ENCODE measurements at regions not wholly inside any gene's neighbourhood (a gene's known extent, or its start where the extent isn't known, plus 50 kb on each side); places are given as distances from the start of the nearest gene placed in this dataset.

GRCh38 chr14:61615743-61616523 is 79.4 kb upstream of the HIF1A start:
- H3K27me3 Mint-ChIP-seq (ENCODE audit: low read depth, unreplicated experiment) = no peaks in the 10 kb centered on the region
- peak overlapping the region; percentile 62 for H3K4me2 ChIP-seq (ENCODE audit: low read length)
- peak overlapping the region; percentile 44 for H2AFZ ChIP-seq (ENCODE audit: low read depth, low read length)
- peaks cover 29% of the 10 kb centered on the region for H3K4me1 Mint-ChIP-seq (ENCODE audit: low read depth, unreplicated experiment)
- H4K20me1 ChIP-seq (ENCODE audit: insufficient read depth, low read length) = no peaks in the 10 kb centered on the region
- H3K4me3 Mint-ChIP-seq (ENCODE audit: unreplicated experiment) = no peak overlapping the region
- no peaks in the 10 kb centered on the region for H3K27me3 ChIP-seq (ENCODE audit: insufficient read depth, low read length)
- no peaks in the 10 kb centered on the region for H3K79me2 ChIP-seq (ENCODE audit: insufficient read depth, low read length)
- peak overlapping the region; percentile 67 for H3K27ac ChIP-seq (ENCODE audit: low read depth, low read length)
- DNase-seq (ENCODE audit: low read depth) (peak; percentile 59), FAIRE-seq (no peak)
- peak overlapping the region; percentile 45 for H3K9ac ChIP-seq (ENCODE audit: low read length)
- H3K9me3 ChIP-seq (ENCODE audit: insufficient read depth, low read depth, low read length) = no peaks in the 10 kb centered on the region
- peak overlapping the region; percentile 70 for H3K27ac Mint-ChIP-seq (ENCODE audit: unreplicated experiment)
- no peak for TF ChIP-seq EZH2 (IDR thresholded peaks at IDR 0.05; ENCODE audit: insufficient read depth, low read length)
- no peak for TF ChIP-seq CTCF (IDR thresholded peaks at IDR 0.05; ENCODE audit: insufficient read depth, low read depth, low read length)
- no peaks in the 10 kb centered on the region for H3K9me3 Mint-ChIP-seq (ENCODE audit: unreplicated experiment)
- no peak overlapping the region for H3K4me3 ChIP-seq (ENCODE audit: insufficient read depth, low read depth, low read length)
- H3K4me1 ChIP-seq (ENCODE audit: insufficient read depth, low read length) = peaks cover 25% of the 10 kb centered on the region
- H3K36me3 ChIP-seq (ENCODE audit: insufficient read depth, low read length) = no peaks in the 10 kb centered on the region
- H3K36me3 Mint-ChIP-seq (ENCODE audit: low read depth, unreplicated experiment) = no peaks in the 10 kb centered on the region

- H3K4me1 Mint-ChIP-seq (ENCODE audit: low read depth, unreplicated experiment) = peaks cover 27% of the 10 kb centered on the region
- H3K4me3 Mint-ChIP-seq (ENCODE audit: unreplicated experiment) = no peak overlapping the region
- no peak overlapping the region for H3K27ac Mint-ChIP-seq (ENCODE audit: unreplicated experiment)
- peaks cover 26% of the 10 kb centered on the region for H3K4me1 ChIP-seq (ENCODE audit: insufficient read depth, low read length)
- FAIRE-seq = peak; percentile 26
- H3K36me3 Mint-ChIP-seq (ENCODE audit: low read depth, unreplicated experiment) = no peaks in the 10 kb centered on the region
- H4K20me1 ChIP-seq (ENCODE audit: insufficient read depth, low read length) = no peaks in the 10 kb centered on the region
- peak overlapping the region; percentile 45 for H3K9ac ChIP-seq (ENCODE audit: low read length)
- H3K4me3 ChIP-seq (ENCODE audit: insufficient read depth, low read depth, low read length) = no peak overlapping the region
- H3K27ac ChIP-seq (ENCODE audit: low read depth, low read length) = peak overlapping the region; percentile 67
- peak; percentile 94 for DNase-seq (ENCODE audit: low read depth)
- H3K9me3 Mint-ChIP-seq (ENCODE audit: unreplicated experiment) = no peaks in the 10 kb centered on the region
- no peaks in the 10 kb centered on the region for H3K9me3 ChIP-seq (ENCODE audit: insufficient read depth, low read depth, low read length)
- no peaks in the 10 kb centered on the region for H3K79me2 ChIP-seq (ENCODE audit: insufficient read depth, low read length)
- no peak for TF ChIP-seq EZH2 (IDR thresholded peaks at IDR 0.05; ENCODE audit: insufficient read depth, low read length)
- TF ChIP-seq CTCF (IDR thresholded peaks at IDR 0.05; ENCODE audit: insufficient read depth, low read depth, low read length) = no peak
- peak overlapping the region; percentile 62 for H3K4me2 ChIP-seq (ENCODE audit: low read length)
- H2AFZ ChIP-seq (ENCODE audit: low read depth, low read length) = peak overlapping the region; percentile 44
- H3K36me3 ChIP-seq (ENCODE audit: insufficient read depth, low read length) = no peaks in the 10 kb centered on the region
- H3K27me3 ChIP-seq (ENCODE audit: insufficient read depth, low read length) = no peaks in the 10 kb centered on the region
- H3K27me3 Mint-ChIP-seq (ENCODE audit: low read depth, unreplicated experiment) = no peaks in the 10 kb centered on the region
These were observed 78.7 kb upstream of the HIF1A start for GRCh38 chr14:61616524-61617185.

GRCh38 chr14:61618448-61618847 is 76.9 kb upstream of the HIF1A start:
- H3K27ac Mint-ChIP-seq (ENCODE audit: unreplicated experiment) = no peak overlapping the region
- peaks cover 19% of the 10 kb centered on the region for H3K4me1 Mint-ChIP-seq (ENCODE audit: low read depth, unreplicated experiment)
- H4K20me1 ChIP-seq (ENCODE audit: insufficient read depth, low read length) = no peaks in the 10 kb centered on the region
- TF ChIP-seq CTCF (IDR thresholded peaks at IDR 0.05; ENCODE audit: insufficient read depth, low read depth, low read length) (no peak), EZH2 (IDR thresholded peaks at IDR 0.05; ENCODE audit: insufficient read depth, low read length) (no peak)
- H3K4me1 ChIP-seq (ENCODE audit: insufficient read depth, low read length) = peaks cover 26% of the 10 kb centered on the region
- no peaks in the 10 kb centered on the region for H3K79me2 ChIP-seq (ENCODE audit: insufficient read depth, low read length)
- H3K9me3 ChIP-seq (ENCODE audit: insufficient read depth, low read depth, low read length) = no peaks in the 10 kb centered on the region
- no peak overlapping the region for H2AFZ ChIP-seq (ENCODE audit: low read depth, low read length)
- no peaks in the 10 kb centered on the region for H3K9me3 Mint-ChIP-seq (ENCODE audit: unreplicated experiment)
- no peak overlapping the region for H3K4me3 ChIP-seq (ENCODE audit: insufficient read depth, low read depth, low read length)
- no peak overlapping the region for H3K4me3 Mint-ChIP-seq (ENCODE audit: unreplicated experiment)
- H3K9ac ChIP-seq (ENCODE audit: low read length) = no peak overlapping the region
- H3K36me3 ChIP-seq (ENCODE audit: insufficient read depth, low read length) = no peaks in the 10 kb centered on the region
- no peak for DNase-seq (ENCODE audit: low read depth)
- no peaks in the 10 kb centered on the region for H3K27me3 ChIP-seq (ENCODE audit: insufficient read depth, low read length)
- no peaks in the 10 kb centered on the region for H3K27me3 Mint-ChIP-seq (ENCODE audit: low read depth, unreplicated experiment)
- no peak overlapping the region for H3K27ac ChIP-seq (ENCODE audit: low read depth, low read length)
- no peaks in the 10 kb centered on the region for H3K36me3 Mint-ChIP-seq (ENCODE audit: low read depth, unreplicated experiment)
- FAIRE-seq = no peak
- no peak overlapping the region for H3K4me2 ChIP-seq (ENCODE audit: low read length)

All from astrocyte (in vitro differentiated cells and primary cell).